GM18520 (cell line): ENCODE measurements at regions not wholly inside any gene's neighbourhood (a gene's known extent, or its start where the extent isn't known, plus 50 kb on each side); places are given as distances from the start of the nearest gene placed in this dataset.

Experiments
- ATAC-seq: cut with Tn5 transposase; IDR thresholded peaks from one replicate; pipeline ENCODE4 v1.9.1; 2021; ENCODE audit not compliant: unreplicated experiment

DNA sequence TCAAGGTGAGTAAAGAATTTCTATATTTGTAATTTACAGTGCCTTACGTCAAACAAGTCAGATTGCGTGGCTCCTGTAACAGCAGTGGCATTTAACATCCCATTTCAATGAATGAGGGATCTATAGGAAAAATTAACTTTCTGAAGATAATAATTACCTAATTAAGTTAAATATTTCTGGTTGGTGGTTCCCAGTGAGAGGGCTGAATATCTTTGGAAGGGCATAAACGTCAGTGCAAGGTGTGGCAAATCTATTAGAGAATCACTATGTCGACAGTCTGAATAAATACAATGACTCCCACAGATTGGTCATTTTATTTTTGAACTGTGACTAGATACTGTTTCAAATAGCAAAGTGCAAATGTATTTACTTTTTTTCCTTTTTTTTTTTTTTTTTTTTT is 80.0 kb downstream of the S1PR1 start:
- ATAC-seq, result no peak

DNA sequence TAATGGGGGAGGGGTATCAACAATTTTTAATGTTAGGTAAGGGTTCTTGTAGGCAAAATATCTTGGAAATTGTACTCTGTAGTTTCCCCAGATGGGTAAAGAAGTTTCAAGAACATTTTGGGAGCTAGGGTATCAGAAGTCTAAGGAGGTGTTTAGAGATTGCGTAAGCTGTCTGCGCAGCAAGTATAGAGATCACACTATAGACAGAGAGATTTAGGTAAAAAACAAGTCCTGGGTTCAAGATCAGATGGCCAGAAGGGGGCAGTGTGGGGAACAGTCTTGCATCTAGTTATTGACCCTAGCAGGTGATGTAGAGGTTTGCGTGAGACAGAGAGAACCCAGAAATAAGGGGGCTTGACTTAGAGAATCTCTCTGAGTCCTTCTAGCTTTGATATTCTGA is 80.8 kb downstream of the S1PR1 start:
- no peak for ATAC-seq

DNA sequence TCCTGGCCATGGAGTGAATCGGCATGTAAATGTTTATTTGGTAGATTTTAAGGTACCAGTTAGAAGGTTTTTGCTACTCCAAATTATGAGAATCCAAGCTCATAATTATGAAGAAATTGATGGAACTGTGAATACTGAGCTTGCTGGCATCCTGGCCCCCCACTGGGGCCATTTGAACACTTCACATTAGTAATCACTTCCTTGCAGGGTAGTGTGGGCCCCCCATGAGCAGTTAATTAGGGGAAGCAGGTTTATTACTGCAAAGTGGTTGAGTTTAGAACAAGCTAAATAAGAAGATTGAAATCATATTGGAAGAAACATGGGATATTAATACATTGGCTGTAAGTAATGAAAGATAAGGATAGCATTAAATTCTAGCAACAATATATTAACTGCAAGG is 86.7 kb downstream of the S1PR1 start:
- no peak for ATAC-seq

DNA sequence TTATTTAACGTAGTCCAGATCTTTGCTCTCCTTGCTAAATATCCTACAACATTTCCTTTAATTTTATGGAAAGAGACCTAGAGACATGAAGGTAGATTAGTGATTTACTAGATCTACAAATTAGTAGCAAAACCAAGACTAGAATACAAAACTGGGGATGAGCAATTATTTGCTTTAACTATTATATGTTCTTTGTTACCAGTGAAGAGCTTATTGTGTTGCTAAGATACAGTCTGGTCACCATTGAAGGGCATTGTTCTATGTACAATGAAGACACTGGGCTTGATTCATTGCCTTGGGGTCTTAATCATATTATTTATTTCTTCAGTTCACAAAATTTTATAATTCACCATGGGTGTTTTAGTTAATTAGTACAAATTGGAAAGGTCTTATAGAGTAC is 88.3 kb downstream of the S1PR1 start:
- ATAC-seq, result no peak

DNA sequence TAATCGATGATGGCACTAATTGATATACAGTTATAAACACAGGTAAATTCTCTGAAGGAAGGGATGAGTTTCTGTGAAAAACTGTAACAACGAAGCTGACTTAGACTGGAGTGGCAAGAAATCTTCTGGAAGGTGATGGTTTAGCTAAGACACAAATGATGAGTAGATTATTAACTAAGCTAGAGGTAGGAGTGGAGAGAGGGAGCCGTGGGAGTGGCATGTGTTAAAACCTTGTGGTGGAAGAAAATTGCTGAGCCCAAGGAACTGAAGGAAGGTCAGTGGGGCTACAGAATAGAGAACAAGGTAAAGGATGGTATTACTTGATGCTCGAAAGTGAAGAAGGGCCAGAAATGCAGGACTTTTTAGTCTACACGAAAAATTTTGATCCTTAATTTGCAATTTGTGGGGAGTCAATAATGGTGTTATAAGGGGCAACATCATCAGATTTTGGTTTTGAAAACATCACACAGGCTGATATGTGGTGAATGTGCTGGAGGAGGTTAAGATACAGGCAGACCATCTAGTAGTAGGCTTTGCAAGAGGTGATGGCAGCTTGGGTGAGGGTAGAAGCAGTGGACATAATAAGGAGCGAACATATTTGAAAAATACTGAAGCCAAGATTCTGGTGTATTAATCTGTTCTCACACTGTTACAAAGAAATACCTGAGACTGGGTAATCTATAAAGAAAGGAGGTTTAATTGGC is 93.8 kb downstream of the S1PR1 start:
- ATAC-seq, result no peak

DNA sequence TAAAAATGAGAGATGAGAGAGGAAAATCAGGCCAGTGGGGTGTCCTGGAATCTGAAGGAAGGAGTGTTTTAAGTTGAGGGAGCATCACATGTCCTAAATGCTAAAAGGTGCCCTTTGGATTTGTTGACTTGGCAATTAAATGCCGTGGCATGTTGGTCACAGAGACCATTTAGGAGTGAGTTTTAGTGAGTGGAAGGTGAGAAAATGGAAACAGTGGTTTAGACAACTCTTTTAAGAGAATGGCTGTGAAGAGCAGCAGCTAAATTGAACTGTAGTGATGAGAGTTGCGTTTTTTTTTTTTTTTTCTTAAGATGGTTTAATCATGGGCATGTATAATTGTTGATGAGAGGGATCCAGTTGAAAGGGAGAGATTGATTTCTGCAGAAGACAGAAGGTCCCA is 95.0 kb downstream of the S1PR1 start:
- no peak for ATAC-seq

DNA sequence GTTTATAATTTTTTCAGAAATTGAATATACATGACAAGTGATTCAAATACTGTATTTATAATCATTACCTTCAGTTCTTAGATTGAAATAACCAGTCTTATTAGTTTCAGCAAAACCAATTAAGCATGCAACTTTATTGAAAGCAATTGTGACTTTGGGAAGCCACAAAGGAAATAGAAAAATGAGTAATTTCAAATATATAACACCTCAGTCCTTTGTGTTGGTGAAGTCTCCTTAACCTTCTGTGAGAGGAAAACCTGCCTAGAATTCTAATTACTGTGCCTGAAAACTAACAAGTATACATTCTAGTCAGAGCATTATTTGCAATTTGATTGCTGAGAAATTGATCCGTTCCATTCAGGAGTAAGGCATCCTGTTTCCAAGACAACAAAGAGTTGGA is 95.8 kb downstream of the S1PR1 start:
- ATAC-seq, result no peak

DNA sequence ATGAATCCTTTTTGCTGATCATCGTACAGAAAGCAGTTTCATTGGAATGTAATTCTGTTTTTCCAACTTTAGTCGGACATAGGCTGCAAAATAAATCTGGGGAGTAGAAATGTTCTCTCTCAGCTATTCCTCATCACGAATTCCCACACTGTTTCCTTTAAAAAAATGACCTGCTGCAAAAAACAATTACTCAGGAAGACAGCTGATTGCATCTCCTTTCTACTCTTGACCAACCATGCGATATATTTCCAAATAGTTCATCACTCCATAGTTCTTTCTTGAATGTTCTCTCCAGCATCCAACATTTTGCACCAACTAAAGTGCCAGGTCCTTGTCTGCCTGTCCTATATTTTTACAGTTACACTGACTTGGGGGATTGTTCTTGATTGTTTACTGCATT is 96.4 kb downstream of the S1PR1 start:
- ATAC-seq, result no peak

DNA sequence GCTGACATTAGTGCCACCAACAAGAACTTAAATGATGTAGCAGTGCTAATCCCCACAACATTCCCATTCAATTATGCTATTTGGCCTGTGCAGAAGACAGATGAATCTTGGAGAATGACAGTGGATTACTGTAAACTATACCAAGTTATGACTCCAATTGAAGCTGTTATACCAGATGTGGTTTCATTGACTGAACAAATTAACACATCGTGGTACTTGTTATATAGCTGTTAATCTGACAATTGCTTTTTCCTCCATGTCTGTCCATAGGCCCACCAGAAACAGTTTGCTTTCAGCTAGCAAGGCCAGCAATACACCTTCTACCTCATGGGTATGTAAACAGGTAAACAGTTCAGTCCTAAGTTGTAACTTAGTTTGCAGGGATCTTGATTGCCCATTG is 101.1 kb downstream of the S1PR1 start:
- ATAC-seq, result no peak

DNA sequence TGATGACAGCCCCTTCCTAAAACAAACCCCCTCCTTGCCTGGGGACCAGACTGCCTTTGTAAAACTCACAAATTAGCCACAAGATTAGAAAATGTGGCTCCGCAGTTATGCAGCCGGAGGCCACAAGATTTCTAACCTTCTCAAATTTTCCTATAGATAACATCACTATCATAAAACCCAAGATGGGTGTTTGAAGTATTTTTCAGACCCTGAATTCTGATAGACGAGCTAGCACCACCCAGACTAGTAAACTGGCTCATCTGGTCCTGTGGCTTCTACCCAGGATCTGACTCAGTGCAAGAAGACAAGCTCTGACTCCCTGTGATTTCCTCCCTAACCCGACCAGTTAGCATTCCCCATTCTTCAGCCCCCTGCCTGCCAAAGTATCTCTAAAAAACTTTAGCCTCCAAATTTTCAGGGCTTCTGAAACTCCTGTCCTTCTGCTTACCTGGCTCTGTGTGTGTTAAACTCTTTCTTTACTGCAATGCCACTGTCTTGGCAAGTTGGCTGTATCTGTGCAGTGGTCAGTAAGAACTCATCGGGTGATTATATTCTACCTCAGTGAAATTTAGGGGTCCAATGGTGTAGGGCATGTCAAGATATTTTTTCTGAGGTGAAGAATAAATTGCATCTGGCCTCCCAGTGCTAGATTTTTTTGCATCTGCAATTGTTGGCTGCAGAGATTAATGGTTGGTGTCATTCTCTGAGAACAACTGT is 102.1 kb downstream of the S1PR1 start:
- ATAC-seq, result no peak

DNA sequence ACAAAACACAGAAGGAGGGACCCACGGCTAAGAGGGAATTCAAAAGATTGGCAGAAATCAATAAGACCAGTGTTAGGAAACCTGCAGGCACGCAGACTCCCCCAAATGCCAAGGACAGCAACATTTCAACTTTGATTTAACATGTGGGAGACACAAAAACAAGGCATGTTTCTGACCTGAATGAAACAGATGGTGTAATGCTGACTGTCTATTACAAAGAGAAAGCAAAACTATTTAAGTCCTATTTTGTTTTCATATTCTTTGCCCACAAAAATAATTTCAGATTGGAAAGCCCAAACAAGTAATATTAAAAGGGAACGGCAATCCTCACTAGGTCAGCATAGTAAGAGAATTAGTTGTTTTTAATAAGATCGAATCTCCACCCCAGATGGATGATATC is 107.9 kb downstream of the S1PR1 start:
- no peak for ATAC-seq

DNA sequence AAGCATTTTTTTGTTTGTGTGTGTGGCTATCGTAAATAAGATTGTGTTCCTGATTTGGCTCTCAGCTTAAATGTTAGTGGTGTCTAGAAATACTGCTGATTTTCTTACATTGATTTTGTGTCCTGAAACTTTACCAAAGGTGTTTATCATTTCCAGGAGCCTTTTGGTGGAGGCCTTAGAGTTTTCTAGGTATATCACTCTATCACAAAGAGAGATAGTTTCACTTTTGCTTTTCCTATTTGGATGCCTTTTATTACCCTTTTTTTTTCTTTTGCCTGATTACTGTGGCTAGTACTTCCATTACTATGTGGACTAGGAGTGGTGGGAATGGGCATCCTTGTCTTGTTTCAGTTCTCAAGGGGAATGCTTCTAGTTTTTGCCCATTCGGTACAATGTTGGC is 109.6 kb downstream of the S1PR1 start:
- no peak for ATAC-seq

DNA sequence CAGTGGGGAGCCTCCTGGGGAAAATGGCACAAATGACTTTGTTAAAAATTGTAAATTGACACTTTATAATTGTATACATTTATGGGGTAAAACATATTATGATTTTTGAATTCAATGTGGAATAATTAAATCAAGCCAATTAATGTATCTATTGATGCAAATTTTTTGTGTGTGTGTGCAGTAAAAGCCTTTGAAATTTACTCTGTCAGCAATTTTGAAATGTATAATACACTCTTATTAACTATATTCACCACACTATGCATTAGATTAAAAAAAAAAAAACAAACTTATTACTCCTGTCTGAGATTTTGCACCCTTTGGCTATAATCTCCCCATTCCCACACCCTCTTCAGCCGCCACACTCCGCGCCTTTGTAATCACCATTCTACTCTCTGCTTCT is 119.2 kb downstream of the S1PR1 start:
- no peak for ATAC-seq

DNA sequence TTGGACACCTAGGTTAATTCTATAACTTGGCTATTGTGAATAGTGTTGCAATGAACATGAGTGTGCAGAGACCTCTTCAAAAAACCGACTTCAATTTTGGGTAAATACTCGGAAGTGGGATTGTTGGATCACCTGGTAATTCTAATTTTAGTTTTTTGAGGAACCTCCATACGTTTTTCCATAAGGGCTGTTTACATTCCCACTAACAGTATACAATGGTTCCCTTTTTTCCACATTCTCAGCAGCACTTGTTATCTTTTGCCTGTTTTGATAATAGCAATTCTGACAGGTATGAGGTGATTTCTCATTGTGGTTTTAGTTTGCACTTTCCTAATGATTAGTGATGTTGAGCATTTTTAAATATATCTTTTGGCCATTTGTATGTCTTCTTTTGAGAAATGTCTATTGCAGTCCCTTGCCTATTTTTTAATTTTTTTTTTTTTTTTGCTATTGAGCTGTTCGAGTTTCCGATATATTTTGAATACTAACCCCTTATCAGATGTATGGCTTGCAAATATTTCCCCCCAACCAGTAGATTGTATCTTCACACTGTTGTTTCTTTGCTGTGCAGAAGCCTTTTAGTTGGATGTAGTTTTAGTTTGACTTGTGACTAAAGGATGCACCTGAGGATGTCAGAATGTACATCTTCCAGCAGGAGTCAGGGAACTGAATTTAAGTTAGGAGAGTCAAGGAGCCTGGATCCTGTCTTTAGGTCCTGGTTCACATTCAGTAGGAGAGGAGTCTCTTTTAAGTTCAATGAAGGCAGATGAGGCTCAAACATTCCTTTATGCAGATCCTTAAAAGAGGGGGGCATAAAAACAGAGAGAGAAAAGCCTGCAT is 120.0 kb downstream of the S1PR1 start:
- no peak for ATAC-seq

DNA sequence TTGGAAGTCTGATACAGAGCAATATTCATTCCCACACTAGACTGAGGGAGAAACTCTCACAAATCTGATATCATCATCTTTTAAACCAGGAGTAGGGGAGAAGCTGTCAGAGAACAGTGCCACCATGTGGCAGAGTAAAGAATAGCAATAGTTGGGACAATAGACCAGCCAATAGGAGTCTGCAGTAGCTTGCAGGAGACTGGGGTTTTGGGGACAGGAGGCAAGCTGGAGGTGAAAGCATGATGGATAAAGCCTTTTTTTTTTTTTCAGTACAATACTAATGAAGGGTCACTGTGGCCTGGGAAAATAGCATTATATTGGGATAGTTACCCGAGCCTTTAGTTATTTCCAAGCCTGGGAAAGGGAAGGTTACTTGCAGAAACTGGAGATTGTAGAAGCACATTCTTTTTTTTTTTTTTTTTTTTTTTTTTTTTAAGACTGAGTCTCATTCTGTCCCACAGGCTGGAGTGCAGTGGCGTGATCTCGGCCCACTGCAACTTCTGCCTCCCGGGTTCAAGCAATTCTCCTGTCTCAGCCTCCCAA is 120.7 kb downstream of the S1PR1 start:
- ATAC-seq, result peak; percentile 97

DNA sequence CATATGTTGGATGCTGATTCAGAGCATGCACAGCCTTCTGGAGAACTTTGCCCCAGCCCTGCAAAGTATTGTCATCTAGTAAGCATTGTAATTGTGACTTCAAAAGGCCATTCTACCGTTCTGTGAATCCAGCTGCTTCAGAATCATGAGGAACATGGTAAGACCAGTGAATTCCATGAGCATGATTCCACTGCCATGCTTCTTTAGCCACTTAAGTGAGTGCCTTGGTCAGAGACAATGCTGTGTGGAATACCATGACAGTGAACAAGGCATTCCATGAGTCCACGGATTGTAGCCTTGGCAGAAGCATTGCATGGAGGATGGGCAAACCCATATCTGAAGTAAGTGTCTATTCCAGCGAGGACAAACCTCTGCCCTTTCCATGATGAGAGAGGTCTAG is 123.7 kb downstream of the S1PR1 start:
- ATAC-seq, result no peak

DNA sequence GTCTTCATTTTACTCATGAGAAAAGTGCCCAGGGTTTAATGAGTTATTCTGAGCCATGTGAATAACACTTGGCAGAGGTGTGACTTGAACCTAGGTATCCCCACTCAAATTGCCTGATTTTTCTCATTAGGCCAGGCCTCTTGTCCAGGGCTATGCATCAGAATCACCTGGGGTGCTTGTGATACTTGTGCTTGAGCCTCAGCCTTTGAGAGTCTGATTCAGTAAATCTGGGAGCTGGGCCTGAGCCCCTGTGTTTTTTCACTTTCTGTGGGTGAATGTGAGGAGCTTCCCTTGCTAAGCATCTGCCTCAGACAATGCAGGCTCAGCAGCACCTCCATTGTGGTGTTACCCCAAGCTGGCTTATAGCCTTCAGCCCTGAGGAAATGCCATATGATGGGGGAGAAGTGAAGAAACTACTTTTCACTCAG is 127.1 kb downstream of the S1PR1 start:
- peak; percentile 74 for ATAC-seq

DNA sequence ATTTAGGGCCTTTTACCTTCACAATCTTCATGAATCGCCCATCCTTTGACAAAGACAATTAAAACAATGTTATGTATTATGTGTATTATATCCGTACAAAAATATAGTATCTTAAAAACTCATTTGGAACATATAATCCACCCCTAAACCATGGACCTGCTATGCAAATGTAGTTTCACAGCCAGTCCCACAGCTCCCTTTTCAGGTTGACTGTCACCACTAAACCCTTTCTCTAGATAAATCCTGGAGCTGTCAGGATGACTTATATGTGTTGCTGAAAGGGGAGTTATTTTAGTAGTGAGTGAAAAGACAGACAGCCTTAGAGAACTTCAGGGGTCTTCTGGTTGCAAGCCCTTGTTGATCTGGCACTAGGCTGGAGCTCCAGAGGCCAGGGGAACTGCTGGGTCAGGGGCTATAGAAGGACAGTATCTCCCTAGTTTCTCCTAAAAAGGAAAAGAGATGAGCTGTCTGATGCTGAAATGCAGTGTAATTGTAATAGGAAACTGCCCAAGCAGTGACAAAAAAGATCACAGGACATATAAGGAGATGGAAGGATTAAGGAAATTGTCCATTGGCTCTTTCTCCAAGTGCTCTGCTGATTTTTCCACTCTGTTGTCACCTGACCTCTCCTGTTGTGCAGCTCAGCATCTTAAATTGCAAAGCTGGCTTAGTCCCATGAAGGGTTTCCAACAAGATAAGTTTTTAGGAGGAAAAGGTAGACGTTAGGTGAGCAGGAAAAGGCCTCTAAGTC is 127.7 kb downstream of the S1PR1 start:
- peak; percentile 26 for ATAC-seq

DNA sequence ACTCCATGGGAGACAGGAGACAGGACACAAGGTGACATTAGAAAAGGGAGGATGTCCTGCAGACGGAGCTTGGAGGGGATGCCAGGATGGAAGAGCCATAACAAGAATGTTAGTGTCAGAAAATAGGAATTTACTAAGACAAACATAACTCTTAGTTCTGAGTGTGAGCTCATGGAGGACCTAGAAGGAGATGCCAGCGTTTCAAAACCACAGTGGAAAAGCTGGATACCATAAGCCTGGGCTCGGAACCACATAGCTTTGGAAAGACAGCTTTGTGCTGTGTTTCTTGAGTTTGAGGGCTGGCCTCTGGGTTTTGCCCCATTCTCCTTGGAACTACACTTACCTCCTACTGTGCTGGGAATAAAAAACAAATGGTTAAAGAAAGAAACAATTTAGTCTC is 128.4 kb downstream of the S1PR1 start:
- ATAC-seq, result no peak

DNA sequence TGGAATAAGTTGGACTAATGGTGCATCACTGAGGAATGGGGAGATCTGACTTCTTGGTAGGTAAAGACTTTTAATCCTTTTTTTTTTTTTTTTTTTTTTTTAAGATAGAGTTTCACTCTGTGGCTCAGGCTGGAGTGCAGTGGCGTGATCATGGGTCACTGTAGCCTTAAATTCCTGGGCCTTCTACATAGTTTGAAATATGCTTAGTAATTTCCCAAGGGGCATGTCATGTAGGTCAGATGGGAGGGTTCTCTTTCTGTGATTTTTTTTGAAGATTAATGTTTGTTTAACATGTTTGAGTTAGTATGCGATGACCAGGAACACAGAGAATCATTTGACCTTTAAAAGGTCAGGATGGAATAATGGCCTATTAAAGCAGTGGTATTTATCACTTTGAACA is 129.1 kb downstream of the S1PR1 start:
- no peak for ATAC-seq
